Upper lobe of right lung (tissue), 1 donor: ENCODE measurements at regions not wholly inside any gene's neighbourhood (a gene's known extent, or its start where the extent isn't known, plus 50 kb on each side); places are given as distances from the start of the nearest gene placed in this dataset.

Experiments
- ATAC-seq: fragments of 200-7000 bp; cut with Tn5 transposase; one replicate; pipeline ENCODE4 v1.9.1; 2020; ENCODE audit warnings: mild to moderate bottlenecking, moderate library complexity
- DNase-seq: peaks from one replicate; pipeline ENCODE4 v3.0.0-alpha.2; 2020
- H3K27ac ChIP-seq: fragments of 200-600 bp; one replicate; pipeline ENCODE4 v1.8.0; 2022
- H3K27me3 ChIP-seq: fragments of 200-600 bp; one replicate; pipeline ENCODE4 v1.8.0; 2022; ENCODE audit warnings: mild to moderate bottlenecking
- H3K36me3 ChIP-seq: fragments of 200-600 bp; one replicate; pipeline ENCODE4 v1.8.0; 2022
- H3K4me1 ChIP-seq: fragments of 200-600 bp; one replicate; pipeline ENCODE4 v1.8.0; 2022
- H3K4me3 ChIP-seq: fragments of 200-600 bp; one replicate; pipeline ENCODE4 v1.8.0; 2022; ENCODE audit warnings: mild to moderate bottlenecking
- H3K9me3 ChIP-seq: fragments of 200-600 bp; one replicate; pipeline ENCODE4 v1.8.0; 2022
- CTCF ChIP-seq: fragments of 200-600 bp; IDR thresholded peaks from one replicate; pipeline ENCODE4 v1.8.0; 2022; ENCODE audit warnings: antibody characterized with exemption
- intact Hi-C: fragments of 100-400 bp; cut with DNase I; formaldehyde crosslinking; loops from one replicate; pipeline ENCODE4 v1.11.0; 2022
- donor health status: DM: no; HTN: yes; CAD: no; lungs with severe emphysema.

- no peaks in the 10 kb centered on the region for H3K27me3 ChIP-seq
- intact Hi-C loops: no loop called here
- ATAC-seq (no peak), DNase-seq (no peak)
- H3K9me3 ChIP-seq: no peaks in the 10 kb centered on the region
- H3K36me3 ChIP-seq: no peaks in the 10 kb centered on the region
- H3K4me1 ChIP-seq: no peaks in the 10 kb centered on the region
- no peak for TF ChIP-seq CTCF
- H3K27ac ChIP-seq: no peak overlapping the region
- no peak overlapping the region for H3K4me3 ChIP-seq
These were observed 234.7 kb downstream of the TTC32 start for GRCh38 chr2:19667085-19667484.

GRCh38 chr2:19664646-19665045, 237.1 kb downstream of the TTC32 start:
- intact Hi-C loops: no loop called here
- Histone ChIP-seq H3K27ac (no peak overlapping the region), H3K27me3 (no peaks in the 10 kb centered on the region), H3K9me3 (no peaks in the 10 kb centered on the region), H3K36me3 (no peaks in the 10 kb centered on the region), H3K4me3 (no peak overlapping the region), H3K4me1 (no peaks in the 10 kb centered on the region)
- DNase-seq (no peak), ATAC-seq (no peak)
- TF ChIP-seq CTCF: no peak

GRCh38 chr2:19659024-19659792, 242.6 kb downstream of the TTC32 start:
- no peak for ATAC-seq
- intact Hi-C loops: no loop called here
- no peak for TF ChIP-seq CTCF
- Histone ChIP-seq H3K4me3 (no peak overlapping the region), H3K9me3 (no peaks in the 10 kb centered on the region), H3K27ac (no peak overlapping the region), H3K4me1 (no peaks in the 10 kb centered on the region), H3K27me3 (no peaks in the 10 kb centered on the region), H3K36me3 (no peaks in the 10 kb centered on the region)
- DNase-seq: no peak

GRCh38 chr2:19656011-19656410, 245.8 kb downstream of the TTC32 start:
- H3K27ac ChIP-seq: no peak overlapping the region
- intact Hi-C loops: no loop called here
- ATAC-seq: no peak
- no peaks in the 10 kb centered on the region for H3K4me1 ChIP-seq
- DNase-seq: no peak
- no peaks in the 10 kb centered on the region for H3K36me3 ChIP-seq
- no peaks in the 10 kb centered on the region for H3K27me3 ChIP-seq
- no peaks in the 10 kb centered on the region for H3K9me3 ChIP-seq
- no peak overlapping the region for H3K4me3 ChIP-seq
- no peak for TF ChIP-seq CTCF

GRCh38 chr2:19654310-19655090, 247.3 kb downstream of the TTC32 start:
- Histone ChIP-seq H3K9me3 (no peaks in the 10 kb centered on the region), H3K27ac (no peak overlapping the region), H3K4me3 (no peak overlapping the region), H3K4me1 (no peaks in the 10 kb centered on the region), H3K36me3 (no peaks in the 10 kb centered on the region), H3K27me3 (no peaks in the 10 kb centered on the region)
- TF ChIP-seq CTCF: no peak
- DNase-seq (no peak), ATAC-seq (no peak)
- intact Hi-C loops: no loop called here
